SK-N-SH treated with all-trans-retinoic acid at 6 μM for 48 hours (cell line): ENCODE measurements at regions not wholly inside any gene's neighbourhood (a gene's known extent, or its start where the extent isn't known, plus 50 kb on each side); places are given as distances from the start of the nearest gene placed in this dataset.

Experiments
- ATAC-seq: fragments of 200-7000 bp; cut with Tn5 transposase; 3 replicates; pipeline ENCODE4 v1.9.1; 2020; ENCODE audit warnings: mild to moderate bottlenecking, moderate library complexity
- ARNTL ChIP-seq: fragments of 450-650 bp; formaldehyde crosslinking; IDR thresholded peaks from 2 replicates; pipeline ENCODE4 v1.5.0; 2020; ENCODE audit warnings: low read depth, mild to moderate bottlenecking, moderate library complexity, borderline replicate concordance
- BACH2 ChIP-seq: fragments of 250-450 bp; sonication (Bioruptor Pico); IDR thresholded peaks from 2 replicates; pipeline ENCODE4 v1.9.0; 2021; ENCODE audit warnings: mild to moderate bottlenecking, borderline replicate concordance
- CSDC2 ChIP-seq: fragments of 250-450 bp; sonication (Bioruptor Pico); IDR thresholded peaks from 2 replicates; pipeline ENCODE4 v1.5.0; 2020; ENCODE audit warnings: mild to moderate bottlenecking, moderate library complexity
- ESRRG ChIP-seq: fragments of 250-450 bp; sonication (Bioruptor Pico); IDR thresholded peaks from 2 replicates; pipeline ENCODE4 v1.6.1; 2021; ENCODE audit warnings: mild to moderate bottlenecking
- GLIS3 ChIP-seq: fragments of 250-450 bp; sonication (Bioruptor Pico); IDR thresholded peaks from 2 replicates; pipeline ENCODE4 v1.5.0; 2020; ENCODE audit warnings: mild to moderate bottlenecking, moderate library complexity
- ISL1 ChIP-seq: fragments of 250-450 bp; sonication (Bioruptor Pico); IDR thresholded peaks from 2 replicates; pipeline ENCODE4 v2.1.2; 2022; ENCODE audit warnings: mild to moderate bottlenecking, moderate library complexity
- OSR1 ChIP-seq: fragments of 250-450 bp; sonication (Bioruptor Pico); IDR thresholded peaks from 2 replicates; pipeline ENCODE4 v1.8.0; 2022; ENCODE audit warnings: moderate library complexity, mild to moderate bottlenecking, inconsistent platforms
- PPARA ChIP-seq: fragments of 250-450 bp; sonication (Bioruptor Pico); IDR thresholded peaks from 2 replicates; pipeline ENCODE4 v1.5.0; 2020; ENCODE audit warnings: mild to moderate bottlenecking, borderline replicate concordance
- RARB ChIP-seq: fragments of 250-450 bp; sonication (Bioruptor Pico); IDR thresholded peaks from 2 replicates; pipeline ENCODE4 v1.8.0; 2021; ENCODE audit warnings: mild to moderate bottlenecking, moderate library complexity
- SNAI2 ChIP-seq: fragments of 250-450 bp; sonication (Bioruptor Pico); IDR thresholded peaks from 2 replicates; pipeline ENCODE4 v1.5.0; 2020; ENCODE audit warnings: mild to moderate bottlenecking, moderate library complexity
- TCF4 ChIP-seq: fragments of 250-450 bp; sonication (Bioruptor Pico); IDR thresholded peaks from 2 replicates; pipeline ENCODE4 v1.8.0; 2021; ENCODE audit warnings: mild to moderate bottlenecking, moderate library complexity, borderline replicate concordance
- TOX ChIP-seq: fragments of 250-450 bp; sonication (Bioruptor Pico); IDR thresholded peaks from 2 replicates; pipeline ENCODE4 v1.8.0; 2021; ENCODE audit warnings: mild to moderate bottlenecking, moderate library complexity, borderline replicate concordance
- ZC3H10 ChIP-seq: fragments of 250-450 bp; sonication (Bioruptor Pico); IDR thresholded peaks from 2 replicates; pipeline ENCODE4 v1.5.1; 2021; ENCODE audit warnings: mild to moderate bottlenecking, moderate library complexity
- ZFP3 ChIP-seq: fragments of 250-450 bp; sonication (Bioruptor Pico); IDR thresholded peaks from 2 replicates; pipeline ENCODE4 v1.5.0; 2020; ENCODE audit warnings: mild to moderate bottlenecking, moderate library complexity
- ZFP30 ChIP-seq: fragments of 450-650 bp; formaldehyde crosslinking; IDR thresholded peaks from 2 replicates; pipeline ENCODE4 v1.5.0; 2022; ENCODE audit warnings: mild to moderate bottlenecking, moderate library complexity
- ZNF565 ChIP-seq: fragments of 450-650 bp; formaldehyde crosslinking; conservative IDR thresholded peaks from 2 replicates; pipeline ENCODE4 v1.5.0; 2020; ENCODE audit warnings: low read depth, mild to moderate bottlenecking, moderate library complexity
- ZNF70 ChIP-seq: fragments of 450-650 bp; formaldehyde crosslinking; IDR thresholded peaks from 2 replicates; pipeline ENCODE4 v1.5.0; 2020; ENCODE audit warnings: mild to moderate bottlenecking, moderate library complexity
- ZNF8 ChIP-seq: fragments of 450-650 bp; formaldehyde crosslinking; IDR thresholded peaks from 2 replicates; pipeline ENCODE4 v1.5.0; 2020; ENCODE audit warnings: mild to moderate bottlenecking, moderate library complexity
- TF ChIP-seq, protein P1 (sequence below): fragments of 250-450 bp; sonication (Bioruptor Pico); IDR thresholded peaks from 2 replicates; pipeline ENCODE4 v1.5.1; 2021; ENCODE audit warnings: mild to moderate bottlenecking, moderate library complexity
- TF ChIP-seq, protein P2 (sequence below): fragments of 250-450 bp; sonication (Bioruptor Pico); IDR thresholded peaks from 2 replicates; pipeline ENCODE4 v1.5.1; 2020; ENCODE audit warnings: low read depth, mild to moderate bottlenecking, moderate library complexity
- TF ChIP-seq, protein P3 (sequence below): fragments of 250-450 bp; sonication (Bioruptor Pico); IDR thresholded peaks from 2 replicates; pipeline ENCODE4 v1.5.0; 2020; ENCODE audit warnings: mild to moderate bottlenecking, moderate library complexity
- TF ChIP-seq, protein P4 (sequence below): fragments of 250-450 bp; sonication (Bioruptor Pico); IDR thresholded peaks from 2 replicates; pipeline ENCODE4 v1.8.0; 2021; ENCODE audit warnings: low read depth, mild to moderate bottlenecking, moderate library complexity, borderline replicate concordance
- TF ChIP-seq, protein P5 (sequence below): fragments of 250-450 bp; sonication (Bioruptor Pico); IDR thresholded peaks from 2 replicates; pipeline ENCODE4 v1.8.0; 2020; ENCODE audit warnings: mild to moderate bottlenecking, moderate library complexity, borderline replicate concordance

DNA sequence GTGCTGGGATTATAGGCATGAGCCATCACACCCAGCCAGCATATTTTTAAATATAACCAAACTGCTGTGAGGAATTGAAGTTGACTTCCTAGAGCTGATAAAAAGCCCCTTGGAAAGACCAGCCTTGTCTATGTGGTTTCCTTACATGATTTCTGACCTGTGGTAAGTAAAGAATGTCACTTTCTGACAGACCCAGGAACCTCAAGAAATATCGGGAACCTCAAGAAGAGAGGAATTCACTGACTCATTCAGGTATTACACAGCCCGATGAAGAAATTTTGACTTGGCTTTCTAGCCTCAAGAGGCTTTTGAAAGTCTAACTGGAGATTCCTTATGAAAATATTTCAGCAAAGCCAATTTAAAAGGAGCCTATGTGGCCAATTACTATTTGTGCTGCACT is 71.8 kb downstream of the FOXF2 start:
- TF ChIP-seq, protein P1, sequence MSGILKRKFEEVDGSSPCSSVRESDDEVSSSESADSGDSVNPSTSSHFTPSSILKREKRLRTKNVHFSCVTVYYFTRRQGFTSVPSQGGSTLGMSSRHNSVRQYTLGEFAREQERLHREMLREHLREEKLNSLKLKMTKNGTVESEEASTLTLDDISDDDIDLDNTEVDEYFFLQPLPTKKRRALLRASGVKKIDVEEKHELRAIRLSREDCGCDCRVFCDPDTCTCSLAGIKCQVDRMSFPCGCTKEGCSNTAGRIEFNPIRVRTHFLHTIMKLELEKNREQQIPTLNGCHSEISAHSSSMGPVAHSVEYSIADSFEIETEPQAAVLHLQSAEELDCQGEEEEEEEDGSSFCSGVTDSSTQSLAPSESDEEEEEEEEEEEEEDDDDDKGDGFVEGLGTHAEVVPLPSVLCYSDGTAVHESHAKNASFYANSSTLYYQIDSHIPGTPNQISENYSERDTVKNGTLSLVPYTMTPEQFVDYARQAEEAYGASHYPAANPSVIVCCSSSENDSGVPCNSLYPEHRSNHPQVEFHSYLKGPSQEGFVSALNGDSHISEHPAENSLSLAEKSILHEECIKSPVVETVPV (CRISPR knock-in tag): no peak
- TF ChIP-seq ESRRG (CRISPR knock-in tag) (no peak), TCF4 (CRISPR knock-in tag) (no peak), ZNF565 (no peak)
- ATAC-seq: no peak

DNA sequence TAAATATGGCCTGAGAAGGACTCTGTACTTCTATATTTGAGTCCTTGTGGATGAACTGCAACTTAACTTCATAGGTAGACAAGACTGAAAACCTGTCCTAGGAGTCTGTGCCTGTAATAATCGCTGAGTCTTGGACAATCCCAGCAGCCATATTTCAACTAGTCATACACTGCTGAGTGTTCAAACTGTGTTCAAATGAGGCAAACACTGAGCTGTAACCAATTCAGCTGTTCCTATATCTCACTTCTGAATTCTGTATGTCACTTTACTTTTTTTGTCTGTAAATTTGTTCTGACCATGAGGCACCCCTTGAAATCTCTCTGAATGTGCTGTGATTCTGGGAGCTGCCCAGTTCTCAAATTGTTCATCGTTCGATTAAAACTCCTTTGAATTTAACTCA is 72.4 kb downstream of the FOXF2 start:
- TF ChIP-seq ZNF8 (CRISPR knock-in tag) (no peak), OSR1 (CRISPR knock-in tag) (no peak), ZFP30 (CRISPR knock-in tag) (no peak), GLIS3 (CRISPR knock-in tag) (no peak), ARNTL (CRISPR knock-in tag) (no peak), TCF4 (CRISPR knock-in tag) (no peak), ESRRG (CRISPR knock-in tag) (no peak), PPARA (CRISPR knock-in tag) (no peak), ZNF565 (no peak), TOX (CRISPR knock-in tag) (no peak), BACH2 (no peak), ZC3H10 (CRISPR knock-in tag) (no peak), ZFP3 (CRISPR knock-in tag) (no peak), CSDC2 (CRISPR knock-in tag) (no peak), ZNF70 (CRISPR knock-in tag) (no peak)
- TF ChIP-seq, protein P2, sequence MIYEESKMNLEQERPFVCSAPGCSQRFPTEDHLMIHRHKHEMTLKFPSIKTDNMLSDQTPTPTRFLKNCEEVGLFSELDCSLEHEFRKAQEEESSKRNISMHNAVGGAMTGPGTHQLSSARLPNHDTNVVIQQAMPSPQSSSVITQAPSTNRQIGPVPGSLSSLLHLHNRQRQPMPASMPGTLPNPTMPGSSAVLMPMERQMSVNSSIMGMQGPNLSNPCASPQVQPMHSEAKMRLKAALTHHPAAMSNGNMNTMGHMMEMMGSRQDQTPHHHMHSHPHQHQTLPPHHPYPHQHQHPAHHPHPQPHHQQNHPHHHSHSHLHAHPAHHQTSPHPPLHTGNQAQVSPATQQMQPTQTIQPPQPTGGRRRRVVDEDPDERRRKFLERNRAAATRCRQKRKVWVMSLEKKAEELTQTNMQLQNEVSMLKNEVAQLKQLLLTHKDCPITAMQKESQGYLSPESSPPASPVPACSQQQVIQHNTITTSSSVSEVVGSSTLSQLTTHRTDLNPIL (CRISPR knock-in tag): no peak
- TF ChIP-seq, protein P3, sequence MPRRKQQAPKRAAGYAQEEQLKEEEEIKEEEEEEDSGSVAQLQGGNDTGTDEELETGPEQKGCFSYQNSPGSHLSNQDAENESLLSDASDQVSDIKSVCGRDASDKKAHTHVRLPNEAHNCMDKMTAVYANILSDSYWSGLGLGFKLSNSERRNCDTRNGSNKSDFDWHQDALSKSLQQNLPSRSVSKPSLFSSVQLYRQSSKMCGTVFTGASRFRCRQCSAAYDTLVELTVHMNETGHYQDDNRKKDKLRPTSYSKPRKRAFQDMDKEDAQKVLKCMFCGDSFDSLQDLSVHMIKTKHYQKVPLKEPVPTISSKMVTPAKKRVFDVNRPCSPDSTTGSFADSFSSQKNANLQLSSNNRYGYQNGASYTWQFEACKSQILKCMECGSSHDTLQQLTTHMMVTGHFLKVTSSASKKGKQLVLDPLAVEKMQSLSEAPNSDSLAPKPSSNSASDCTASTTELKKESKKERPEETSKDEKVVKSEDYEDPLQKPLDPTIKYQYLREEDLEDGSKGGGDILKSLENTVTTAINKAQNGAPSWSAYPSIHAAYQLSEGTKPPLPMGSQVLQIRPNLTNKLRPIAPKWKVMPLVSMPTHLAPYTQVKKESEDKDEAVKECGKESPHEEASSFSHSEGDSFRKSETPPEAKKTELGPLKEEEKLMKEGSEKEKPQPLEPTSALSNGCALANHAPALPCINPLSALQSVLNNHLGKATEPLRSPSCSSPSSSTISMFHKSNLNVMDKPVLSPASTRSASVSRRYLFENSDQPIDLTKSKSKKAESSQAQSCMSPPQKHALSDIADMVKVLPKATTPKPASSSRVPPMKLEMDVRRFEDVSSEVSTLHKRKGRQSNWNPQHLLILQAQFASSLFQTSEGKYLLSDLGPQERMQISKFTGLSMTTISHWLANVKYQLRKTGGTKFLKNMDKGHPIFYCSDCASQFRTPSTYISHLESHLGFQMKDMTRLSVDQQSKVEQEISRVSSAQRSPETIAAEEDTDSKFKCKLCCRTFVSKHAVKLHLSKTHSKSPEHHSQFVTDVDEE: no peak
- TF ChIP-seq, protein P4, sequence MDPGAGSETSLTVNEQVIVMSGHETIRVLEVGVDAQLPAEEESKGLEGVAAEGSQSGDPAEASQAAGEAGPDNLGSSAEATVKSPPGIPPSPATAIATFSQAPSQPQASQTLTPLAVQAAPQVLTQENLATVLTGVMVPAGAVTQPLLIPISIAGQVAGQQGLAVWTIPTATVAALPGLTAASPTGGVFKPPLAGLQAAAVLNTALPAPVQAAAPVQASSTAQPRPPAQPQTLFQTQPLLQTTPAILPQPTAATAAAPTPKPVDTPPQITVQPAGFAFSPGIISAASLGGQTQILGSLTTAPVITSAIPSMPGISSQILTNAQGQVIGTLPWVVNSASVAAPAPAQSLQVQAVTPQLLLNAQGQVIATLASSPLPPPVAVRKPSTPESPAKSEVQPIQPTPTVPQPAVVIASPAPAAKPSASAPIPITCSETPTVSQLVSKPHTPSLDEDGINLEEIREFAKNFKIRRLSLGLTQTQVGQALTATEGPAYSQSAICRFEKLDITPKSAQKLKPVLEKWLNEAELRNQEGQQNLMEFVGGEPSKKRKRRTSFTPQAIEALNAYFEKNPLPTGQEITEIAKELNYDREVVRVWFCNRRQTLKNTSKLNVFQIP (CRISPR knock-in tag): no peak
- no peak for ATAC-seq

DNA sequence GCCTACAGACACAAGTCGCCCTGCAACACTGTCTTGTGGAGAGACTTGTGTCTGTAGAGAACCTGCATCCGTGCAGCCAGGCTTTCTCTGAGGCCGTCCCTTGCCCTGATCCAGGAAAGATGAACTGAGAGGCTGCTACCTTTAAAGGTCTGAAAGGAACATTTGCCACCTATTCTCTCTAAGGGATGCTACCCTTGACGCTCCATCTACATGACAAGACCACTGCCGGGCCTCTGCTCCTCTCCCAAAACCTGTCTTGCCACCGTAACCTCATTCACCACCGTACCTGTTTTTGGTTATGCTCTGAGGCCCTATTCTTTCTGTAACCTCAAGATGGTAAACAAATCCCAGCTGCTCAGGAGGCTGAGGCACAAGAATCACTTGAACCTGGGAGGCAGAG is 73.9 kb downstream of the FOXF2 start:
- no peak for ATAC-seq
- TF ChIP-seq ISL1 (CRISPR knock-in tag) (no peak), ESRRG (CRISPR knock-in tag) (no peak), ZFP3 (CRISPR knock-in tag) (no peak), CSDC2 (CRISPR knock-in tag) (no peak), RARB (CRISPR knock-in tag) (no peak), BACH2 (no peak), PPARA (CRISPR knock-in tag) (no peak), SNAI2 (CRISPR knock-in tag) (no peak), ARNTL (CRISPR knock-in tag) (no peak), ZNF8 (CRISPR knock-in tag) (no peak), TOX (CRISPR knock-in tag) (no peak), ZNF70 (CRISPR knock-in tag) (no peak), ZC3H10 (CRISPR knock-in tag) (no peak)
- TF ChIP-seq, protein P5, sequence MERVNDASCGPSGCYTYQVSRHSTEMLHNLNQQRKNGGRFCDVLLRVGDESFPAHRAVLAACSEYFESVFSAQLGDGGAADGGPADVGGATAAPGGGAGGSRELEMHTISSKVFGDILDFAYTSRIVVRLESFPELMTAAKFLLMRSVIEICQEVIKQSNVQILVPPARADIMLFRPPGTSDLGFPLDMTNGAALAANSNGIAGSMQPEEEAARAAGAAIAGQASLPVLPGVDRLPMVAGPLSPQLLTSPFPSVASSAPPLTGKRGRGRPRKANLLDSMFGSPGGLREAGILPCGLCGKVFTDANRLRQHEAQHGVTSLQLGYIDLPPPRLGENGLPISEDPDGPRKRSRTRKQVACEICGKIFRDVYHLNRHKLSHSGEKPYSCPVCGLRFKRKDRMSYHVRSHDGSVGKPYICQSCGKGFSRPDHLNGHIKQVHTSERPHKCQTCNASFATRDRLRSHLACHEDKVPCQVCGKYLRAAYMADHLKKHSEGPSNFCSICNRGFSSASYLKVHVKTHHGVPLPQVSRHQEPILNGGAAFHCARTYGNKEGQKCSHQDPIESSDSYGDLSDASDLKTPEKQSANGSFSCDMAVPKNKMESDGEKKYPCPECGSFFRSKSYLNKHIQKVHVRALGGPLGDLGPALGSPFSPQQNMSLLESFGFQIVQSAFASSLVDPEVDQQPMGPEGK (CRISPR knock-in tag): no peak
- TF ChIP-seq, protein P3: no peak
- TF ChIP-seq, protein P2 (CRISPR knock-in tag): no peak
